Posterior cingulate gyrus (tissue), 11 donors: ENCODE measurements at regions not wholly inside any gene's neighbourhood (a gene's known extent, or its start where the extent isn't known, plus 50 kb on each side); places are given as distances from the start of the nearest gene placed in this dataset.
A peak's percentile ranks its signal among the peaks of the same experiment; 100 is the strongest.
"Not testable (repeated sequence)": the region's sequence is repeated elsewhere in the genome, so short reads cannot be mapped to it uniquely, and the experiment has no call there.

ENCODE experiments used
- DNase-seq, 10 donors: peaks; one replicate each; pipeline versions ENCODE4 v3.0.0 to v3.0.0-alpha.2; 2020 to 2021; ENCODE audit warnings: mixed read lengths in 3 of 10
- intact Hi-C: fragments of 100-400 bp; cut with DNase I; formaldehyde crosslinking; loops from one replicate; pipeline ENCODE4 v1.15.1; 2023

- no peak for DNase-seq
- intact Hi-C loops = no loop called here
Measured at GRCh38 chr14:106487600-106487999, 961.2 kb downstream of the TMEM121 start.

- intact Hi-C loops = no loop called here
- DNase-seq = no peak
Measured at GRCh38 chr14:106488291-106488690, 961.9 kb downstream of the TMEM121 start.

- no peak for DNase-seq
- intact Hi-C loops = no loop called here
Measured at GRCh38 chr14:106489112-106489881, 962.9 kb downstream of the TMEM121 start.

- intact Hi-C loops = no loop called here
- no peak for DNase-seq
Measured at GRCh38 chr14:106490442-106490841, 964.1 kb downstream of the TMEM121 start.

- intact Hi-C loops = no loop called here
- no peak for DNase-seq
Measured at GRCh38 chr14:106491851-106492250, 965.5 kb downstream of the TMEM121 start.

GRCh38 chr14:106493962-106494823, 967.8 kb downstream of the TMEM121 start:
- DNase-seq = no peak

GRCh38 chr14:106500571-106500970, 974.2 kb downstream of the TMEM121 start:
- no peak for DNase-seq
- intact Hi-C loops = no loop called here

More at GRCh38 chr14:106493962-106494823, 967.8 kb downstream of the TMEM121 start:
- intact Hi-C loops = no loop called here

- DNase-seq = no peak
- intact Hi-C loops = no loop called here
Measured at GRCh38 chr14:106501898-106502297, 975.5 kb downstream of the TMEM121 start.

- intact Hi-C loops = no loop called here
- DNase-seq = no peak
Measured at GRCh38 chr14:106505366-106505765, 979.0 kb downstream of the TMEM121 start.

- DNase-seq = no peak
- intact Hi-C loops = no loop called here
Measured at GRCh38 chr14:106506881-106507305, 980.5 kb downstream of the TMEM121 start.

- DNase-seq = no peak
- intact Hi-C loops = no loop called here
Measured at GRCh38 chr14:106507354-106507753, 981.0 kb downstream of the TMEM121 start.

- DNase-seq = no peak
- intact Hi-C loops = no loop called here
Measured at GRCh38 chr14:106508216-106508615, 981.8 kb downstream of the TMEM121 start.

GRCh38 chr14:106509176-106509575, 982.8 kb downstream of the TMEM121 start:
- intact Hi-C loops = no loop called here
- no peak for DNase-seq

GRCh38 chr14:106509807-106510206, 983.4 kb downstream of the TMEM121 start:
- intact Hi-C loops = no loop called here

GRCh38 chr14:106511006-106511799, 984.8 kb downstream of the TMEM121 start:
- DNase-seq = no peak
- intact Hi-C loops = no loop called here

More at GRCh38 chr14:106509807-106510206, 983.4 kb downstream of the TMEM121 start:
- DNase-seq = no peak

- intact Hi-C loops = no loop called here
- DNase-seq = no peak
Measured at GRCh38 chr14:106511800-106512198, 985.4 kb downstream of the TMEM121 start.

- intact Hi-C loops = no loop called here
Measured at GRCh38 chr14:106513302-106513701, 986.9 kb downstream of the TMEM121 start.

GRCh38 chr14:106518054-106518943, 991.9 kb downstream of the TMEM121 start:
- DNase-seq = peak in 2 of 10 donors; percentile 20 to 62
- intact Hi-C loops = no loop called here

More at GRCh38 chr14:106513302-106513701, 986.9 kb downstream of the TMEM121 start:
- no peak for DNase-seq

- DNase-seq, intact Hi-C loops: not testable (repeated sequence)
Measured at GRCh38 chr14:106522118-106522517, 995.7 kb downstream of the TMEM121 start.

GRCh38 chr14:106522990-106523389, 996.6 kb downstream of the TMEM121 start:
- DNase-seq = no peak
- intact Hi-C loops = no loop called here
